ENCODE measurements at regions not wholly inside any gene's neighbourhood (a gene's known extent, or its start where the extent isn't known, plus 50 kb on each side); places are given as distances from the start of the nearest gene placed in this dataset.

DNA sequence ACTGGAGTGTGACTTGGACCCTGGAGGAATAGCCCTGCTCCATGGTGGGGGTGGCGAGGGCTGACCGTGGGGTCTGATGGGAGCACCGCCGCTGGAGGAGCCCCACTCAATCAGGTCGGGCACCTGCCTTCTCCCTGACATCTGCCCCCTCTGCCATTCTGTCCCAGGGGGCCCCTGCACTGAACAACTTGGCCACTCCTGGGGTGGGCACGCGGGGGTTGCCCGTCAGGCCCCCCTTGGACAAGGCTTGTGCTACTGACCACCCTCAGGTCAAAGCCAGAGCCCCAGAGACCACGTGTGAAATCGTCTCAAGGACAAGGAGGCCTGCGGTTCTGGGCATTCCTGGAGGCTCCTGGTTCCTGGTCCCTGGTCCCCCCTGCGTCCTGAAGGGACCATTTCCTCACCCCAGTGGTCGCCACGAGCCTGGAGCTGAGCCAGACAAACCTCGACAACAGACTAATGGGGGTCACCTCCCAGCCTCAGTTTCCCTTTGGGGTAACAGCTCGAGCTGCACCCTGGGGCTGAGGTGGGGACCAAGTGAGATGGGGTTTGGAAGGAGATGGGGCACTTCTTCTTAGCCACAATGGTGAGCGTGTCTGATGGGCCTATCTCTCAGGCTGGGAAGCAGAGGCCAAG, 73.4 kb upstream of the RNU6ATAC start:
- Histone ChIP-seq H3K27ac (no peak overlapping the region), H3K4me3 (no peak overlapping the region), H3K9me3 (no peaks in the 10 kb centered on the region), H3K4me1 (peaks cover 0 to 18% (median 3%) of the 10 kb centered on the region in 9 donors), H3K27me3 (peaks cover 0 to 34% (median 27%) of the 10 kb centered on the region in 7 donors), H3K36me3 (no peaks in the 10 kb centered on the region)
- no peak for DNase-seq
- intact Hi-C loops (cut with DNase I), result no loop called here
- no peak for ATAC-seq
- 89% methylated on average over 17 of the region's 17 CpGs for WGBS, 2 donors
- TF ChIP-seq, protein P1, sequence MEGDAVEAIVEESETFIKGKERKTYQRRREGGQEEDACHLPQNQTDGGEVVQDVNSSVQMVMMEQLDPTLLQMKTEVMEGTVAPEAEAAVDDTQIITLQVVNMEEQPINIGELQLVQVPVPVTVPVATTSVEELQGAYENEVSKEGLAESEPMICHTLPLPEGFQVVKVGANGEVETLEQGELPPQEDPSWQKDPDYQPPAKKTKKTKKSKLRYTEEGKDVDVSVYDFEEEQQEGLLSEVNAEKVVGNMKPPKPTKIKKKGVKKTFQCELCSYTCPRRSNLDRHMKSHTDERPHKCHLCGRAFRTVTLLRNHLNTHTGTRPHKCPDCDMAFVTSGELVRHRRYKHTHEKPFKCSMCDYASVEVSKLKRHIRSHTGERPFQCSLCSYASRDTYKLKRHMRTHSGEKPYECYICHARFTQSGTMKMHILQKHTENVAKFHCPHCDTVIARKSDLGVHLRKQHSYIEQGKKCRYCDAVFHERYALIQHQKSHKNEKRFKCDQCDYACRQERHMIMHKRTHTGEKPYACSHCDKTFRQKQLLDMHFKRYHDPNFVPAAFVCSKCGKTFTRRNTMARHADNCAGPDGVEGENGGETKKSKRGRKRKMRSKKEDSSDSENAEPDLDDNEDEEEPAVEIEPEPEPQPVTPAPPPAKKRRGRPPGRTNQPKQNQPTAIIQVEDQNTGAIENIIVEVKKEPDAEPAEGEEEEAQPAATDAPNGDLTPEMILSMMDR (IDR thresholded peaks at IDR 0.05), result no peak

DNA sequence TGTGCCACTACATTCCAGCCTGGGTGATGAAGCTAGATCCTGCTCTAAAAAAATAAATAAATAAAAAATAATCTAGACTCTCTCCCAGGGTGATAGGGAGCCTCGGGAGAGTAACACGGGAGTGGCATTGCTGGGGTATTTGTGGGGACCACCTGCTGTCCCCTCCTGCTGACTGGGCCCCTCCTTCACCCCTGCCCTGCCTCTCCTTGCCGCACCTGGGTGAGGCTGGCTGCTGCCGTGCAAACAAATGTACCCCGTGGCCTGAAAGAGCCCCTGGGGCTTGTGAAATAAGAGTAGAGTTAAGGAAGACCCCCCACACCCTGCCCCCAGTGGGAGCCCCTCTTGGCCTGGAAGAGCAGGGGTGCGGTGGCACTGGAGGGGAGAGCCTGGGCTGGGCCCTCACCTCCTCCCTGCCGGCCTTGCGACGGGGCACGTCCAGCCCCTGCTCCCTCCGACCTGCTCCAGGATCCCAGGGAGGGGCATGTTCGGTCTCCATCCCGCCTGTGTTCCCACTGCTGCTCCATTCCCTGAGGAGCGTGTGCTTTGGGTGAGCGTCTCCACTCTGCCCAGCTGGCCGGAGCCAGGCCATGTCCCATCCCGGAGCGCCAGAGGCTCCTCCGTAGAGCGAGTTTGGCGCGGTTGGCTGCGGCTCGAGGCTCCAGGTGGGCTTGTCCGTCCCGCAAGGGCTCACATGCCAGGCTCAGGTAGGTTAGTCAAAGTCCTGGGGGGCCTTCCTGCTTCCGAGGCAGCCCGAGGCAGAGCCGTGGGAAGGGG, 75.0 kb upstream of the RNU6ATAC start:
- no peak overlapping the region for H3K27ac ChIP-seq
- H3K4me1 ChIP-seq, result peaks cover 0 to 18% (median 11%) of the 10 kb centered on the region in 9 donors
- peaks cover 0 to 38% (median 30%) of the 10 kb centered on the region in 7 donors for H3K27me3 ChIP-seq
- H3K4me3 ChIP-seq, result no peak overlapping the region
- no peaks in the 10 kb centered on the region for H3K9me3 ChIP-seq
- WGBS, 2 donors, result 90 to 94% methylated on average over 28 to 29 of the region's 29 CpGs
- DNase-seq, result no peak
- no peaks in the 10 kb centered on the region for H3K36me3 ChIP-seq
- intact Hi-C loops (cut with DNase I), result no loop called here
- TF ChIP-seq, protein P1 (IDR thresholded peaks at IDR 0.05), result no peak
- ATAC-seq, result no peak

DNA sequence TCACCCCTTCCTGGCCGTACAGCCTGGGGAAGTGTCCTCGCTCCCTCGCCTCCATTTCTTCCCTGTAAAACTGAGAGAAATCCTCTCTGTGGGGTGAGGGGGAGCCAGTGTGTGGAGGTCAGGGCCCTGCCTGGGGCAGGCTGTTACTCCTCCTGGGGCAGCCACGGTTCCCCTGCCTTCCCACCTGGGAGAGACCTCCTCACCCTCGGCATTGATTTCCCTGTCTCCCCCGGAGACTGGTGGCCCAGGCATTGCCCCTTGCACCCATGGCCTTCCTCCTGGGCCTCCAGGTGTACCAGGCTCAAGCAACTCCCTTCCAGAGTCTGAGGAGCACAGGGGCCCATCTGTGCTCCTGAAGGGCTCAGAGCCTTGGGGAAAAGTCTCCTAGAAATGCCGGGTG, 75.6 kb upstream of the RNU6ATAC start:
- ATAC-seq (no peak), DNase-seq (no peak)
- H3K4me3 ChIP-seq, result no peak overlapping the region
- H3K27me3 ChIP-seq, result peaks cover 0 to 44% (median 30%) of the 10 kb centered on the region in 7 donors
- H3K9me3 ChIP-seq, result no peaks in the 10 kb centered on the region
- H3K4me1 ChIP-seq, result peaks cover 0 to 18% (median 12%) of the 10 kb centered on the region in 9 donors
- intact Hi-C loops (cut with DNase I), result no loop called here
- no peak overlapping the region for H3K27ac ChIP-seq
- WGBS, 2 donors, result 83 to 85% methylated on average over 7 of the region's 7 CpGs
- TF ChIP-seq, protein P1 (IDR thresholded peaks at IDR 0.05), result no peak
- H3K36me3 ChIP-seq, result no peaks in the 10 kb centered on the region

DNA sequence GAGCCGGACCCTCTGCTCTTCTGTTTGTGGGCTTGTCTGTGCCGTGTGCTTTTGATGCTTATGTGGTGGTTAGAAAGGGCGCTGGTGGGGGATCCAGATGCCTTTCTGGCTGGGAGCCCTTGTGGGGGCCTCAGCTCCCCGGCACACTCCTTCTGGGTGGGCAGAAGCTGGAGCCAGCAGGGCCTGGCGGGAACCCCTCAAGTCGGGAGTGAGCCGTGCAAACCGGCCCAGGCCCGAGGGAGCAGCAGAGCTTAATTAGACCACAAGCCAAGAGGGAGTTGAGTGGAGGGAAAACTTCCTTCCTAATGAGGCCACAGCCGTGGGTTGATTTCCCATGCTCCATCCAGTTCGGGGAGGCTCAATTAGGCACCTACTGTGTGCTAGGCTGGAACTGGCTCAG, 76.0 kb upstream of the RNU6ATAC start:
- H3K9me3 ChIP-seq, result no peaks in the 10 kb centered on the region
- ATAC-seq, result no peak
- H3K36me3 ChIP-seq, result no peaks in the 10 kb centered on the region
- no peak for DNase-seq
- peaks cover 0 to 47% (median 30%) of the 10 kb centered on the region in 7 donors for H3K27me3 ChIP-seq
- peaks cover 0 to 16% (median 12%) of the 10 kb centered on the region in 9 donors for H3K4me1 ChIP-seq
- 50 to 54% methylated on average over 11 of the region's 11 CpGs for WGBS, 2 donors
- TF ChIP-seq, protein P1 (IDR thresholded peaks at IDR 0.05), result no peak
- intact Hi-C loops (cut with DNase I), result no loop called here
- no peak overlapping the region for H3K4me3 ChIP-seq
- H3K27ac ChIP-seq, result no peak overlapping the region

All from heart right ventricle (tissue), 16 donors.